HUES64 (cell line): ENCODE measurements at regions not wholly inside any gene's neighbourhood (a gene's known extent, or its start where the extent isn't known, plus 50 kb on each side); places are given as distances from the start of the nearest gene placed in this dataset.

Source experiments
- H3K27ac ChIP-seq: 2 replicates; pipeline ENCODE4 v1.7.0; 2013; ENCODE audit warnings: low read depth, low read length, inconsistent platforms
- H3K27me3 ChIP-seq: 2 replicates; pipeline ENCODE4 v1.6.1; 2013; ENCODE audit warnings: mild to moderate bottlenecking, low read length; ENCODE audit not compliant: insufficient read depth
- H3K36me3 ChIP-seq: 2 replicates; pipeline ENCODE4 v1.6.1; 2013; ENCODE audit warnings: mild to moderate bottlenecking, low read length; ENCODE audit not compliant: insufficient read depth
- H3K4me1 ChIP-seq: 2 replicates; pipeline ENCODE4 v1.6.1; 2013; ENCODE audit warnings: mild to moderate bottlenecking, low read length, moderate library complexity; ENCODE audit not compliant: insufficient read depth
- H3K4me3 ChIP-seq: 2 replicates; pipeline ENCODE4 v1.5.1; 2013; ENCODE audit warnings: mild to moderate bottlenecking, low read length, moderate library complexity
- H3K9ac ChIP-seq: 2 replicates; pipeline ENCODE4 v1.6.1; 2013; ENCODE audit warnings: mild to moderate bottlenecking, low read depth, low read length
- H3K9me3 ChIP-seq: 2 replicates; pipeline ENCODE4 v1.6.1; 2013; ENCODE audit warnings: low read depth, low read length; ENCODE audit not compliant: insufficient read depth
- WGBS: fragments of 150-250, 120-280 bp; methylation state at CpG from one replicate; pipeline ENCODE4 v1.1.7; 2013; ENCODE audit warnings: missing lambda C conversion rate; 5-methylcytosine and 5-hydroxymethylcytosine counted together

DNA sequence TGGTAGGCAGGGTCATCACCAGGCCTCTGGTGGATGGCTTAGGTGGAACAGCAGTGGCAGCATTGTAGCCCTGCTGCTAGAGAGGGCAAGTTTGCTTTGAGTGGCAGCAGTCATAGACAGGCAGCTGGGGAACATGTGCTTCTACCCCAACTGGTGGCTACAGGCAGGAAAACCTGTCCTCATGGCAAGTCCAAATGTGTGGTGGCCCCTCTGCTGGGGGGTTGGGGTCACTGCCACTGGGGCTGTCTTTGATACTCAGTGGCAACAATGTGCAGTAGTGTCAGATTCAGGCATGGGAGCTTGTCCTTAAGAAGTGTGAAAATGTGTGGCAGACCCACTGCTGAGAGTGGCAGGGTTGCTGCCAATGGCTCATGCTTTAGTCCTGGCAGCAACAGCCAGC lies 186.2 kb upstream of the NPSR1 start:
- Histone ChIP-seq H3K9me3 (0 out of 2 replicates have a peak, but pooled peaks cover 6% of the 10 kb centered on the region), H3K27ac (no peak overlapping the region), H3K4me3 (no peak overlapping the region), H3K36me3 (no peaks in the 10 kb centered on the region), H3K9ac (no peak overlapping the region), H3K4me1 (no peaks in the 10 kb centered on the region), H3K27me3 (no peaks in the 10 kb centered on the region)

- Histone ChIP-seq H3K27me3 (no peaks in the 10 kb centered on the region), H3K9ac (no peak overlapping the region), H3K4me1 (peaks cover 23% of the 10 kb centered on the region), H3K36me3 (no peaks in the 10 kb centered on the region), H3K4me3 (no peak overlapping the region), H3K27ac (no peak overlapping the region), H3K9me3 (no peaks in the 10 kb centered on the region)
- 90% methylated on average over 4 of the region's 4 CpGs for WGBS
Measured at GRCh38 chr7:34486371-34486770, 171.6 kb upstream of the NPSR1 start.

- Histone ChIP-seq H3K9me3 (no peaks in the 10 kb centered on the region), H3K9ac (no peak overlapping the region), H3K36me3 (no peaks in the 10 kb centered on the region), H3K4me1 (peaks cover 20% of the 10 kb centered on the region), H3K27me3 (no peaks in the 10 kb centered on the region), H3K27ac (no peak overlapping the region), H3K4me3 (no peak overlapping the region)
- WGBS = 97% methylated on average over 3 of the region's 3 CpGs
Measured at GRCh38 chr7:34487391-34488115, 170.5 kb upstream of the NPSR1 start.

GRCh38 chr7:34488766-34489165 lies 169.3 kb upstream of the NPSR1 start:
- Histone ChIP-seq H3K27me3 (no peaks in the 10 kb centered on the region), H3K4me3 (no peak overlapping the region), H3K4me1 (peaks cover 16% of the 10 kb centered on the region), H3K9me3 (no peaks in the 10 kb centered on the region), H3K27ac (no peak overlapping the region), H3K36me3 (no peaks in the 10 kb centered on the region), H3K9ac (no peak overlapping the region)
- 70% methylated on average over 4 of the region's 4 CpGs for whole genome bisulfite sequencing

GRCh38 chr7:34491899-34492298 lies 166.1 kb upstream of the NPSR1 start:
- 95% methylated on average over 3 of the region's 3 CpGs for WGBS
- no peak overlapping the region for H3K4me3 ChIP-seq
- no peak overlapping the region for H3K9ac ChIP-seq
- H3K9me3 ChIP-seq = no peaks in the 10 kb centered on the region
- no peaks in the 10 kb centered on the region for H3K27me3 ChIP-seq
- no peak overlapping the region for H3K27ac ChIP-seq
- H3K36me3 ChIP-seq = no peaks in the 10 kb centered on the region
- peaks cover 16% of the 10 kb centered on the region for H3K4me1 ChIP-seq

DNA sequence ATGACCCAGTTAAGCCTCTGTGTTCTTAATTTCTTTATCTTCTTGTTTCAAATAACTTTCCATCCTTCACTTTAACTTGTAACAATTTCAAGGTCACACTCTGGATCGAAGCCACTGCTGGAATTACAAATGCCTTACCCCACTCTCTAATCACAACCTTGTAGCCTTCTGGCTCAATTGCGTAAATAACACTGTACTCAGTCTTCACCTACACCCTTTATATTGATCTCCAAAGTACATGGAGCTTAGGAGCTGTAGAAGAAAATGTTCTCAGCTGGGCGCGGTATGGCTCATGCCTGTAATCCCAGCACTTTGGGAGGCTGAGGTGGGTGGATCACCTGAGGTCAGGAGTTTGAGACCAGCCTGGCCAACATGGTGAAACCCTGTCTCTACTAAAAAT lies 164.3 kb upstream of the NPSR1 start:
- Histone ChIP-seq H3K4me3 (no peak overlapping the region), H3K27ac (no peak overlapping the region), H3K9me3 (no peaks in the 10 kb centered on the region), H3K27me3 (no peaks in the 10 kb centered on the region), H3K4me1 (peaks cover 13% of the 10 kb centered on the region), H3K9ac (no peak overlapping the region), H3K36me3 (no peaks in the 10 kb centered on the region)
- WGBS = 98% methylated on average over 4 of the region's 4 CpGs

DNA sequence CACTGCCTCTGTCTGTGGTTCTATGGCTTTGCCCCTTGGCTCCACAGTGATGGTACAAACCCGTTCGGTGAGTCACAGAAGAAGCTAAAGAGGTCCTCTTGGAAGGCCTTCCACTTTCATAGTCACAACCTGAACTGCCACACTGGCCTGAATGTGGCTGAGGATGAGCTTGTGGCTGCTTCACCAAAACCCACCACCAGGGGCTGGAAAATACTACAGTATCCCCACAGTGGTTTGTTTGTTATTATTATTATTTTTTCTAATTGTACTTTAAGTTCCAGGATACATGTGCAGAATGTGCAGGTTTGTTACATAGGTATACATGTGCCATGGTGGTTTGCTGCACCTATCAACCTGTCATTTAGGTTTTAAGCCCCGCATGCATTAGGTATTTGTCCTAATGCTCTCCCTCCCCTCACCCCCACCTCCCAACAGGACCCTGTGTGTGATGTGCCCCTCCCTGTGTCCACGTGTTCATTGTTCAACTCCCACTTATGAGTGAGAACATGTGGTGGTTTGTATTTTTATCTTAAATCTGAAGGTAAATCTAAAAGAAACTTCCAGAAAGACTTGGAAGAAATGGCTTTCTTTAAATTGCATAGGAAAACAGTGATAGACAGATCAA lies 160.8 kb upstream of the NPSR1 start:
- WGBS = 93% methylated on average over 3 of the region's 4 CpGs
- Histone ChIP-seq H3K27ac (no peak overlapping the region), H3K9me3 (no peaks in the 10 kb centered on the region), H3K4me1 (peaks cover 8% of the 10 kb centered on the region), H3K9ac (no peak overlapping the region), H3K36me3 (no peaks in the 10 kb centered on the region), H3K4me3 (no peak overlapping the region), H3K27me3 (no peaks in the 10 kb centered on the region)

- H3K4me1 ChIP-seq = peaks cover 14% of the 10 kb centered on the region
- WGBS = 100% methylated on average over 1 of the region's 1 CpG
- H3K36me3 ChIP-seq = no peaks in the 10 kb centered on the region
- H3K4me3 ChIP-seq = no peak overlapping the region
- no peak overlapping the region for H3K9ac ChIP-seq
- H3K9me3 ChIP-seq = no peaks in the 10 kb centered on the region
- H3K27ac ChIP-seq = no peak overlapping the region
- H3K27me3 ChIP-seq = no peaks in the 10 kb centered on the region
Measured at GRCh38 chr7:34501156-34501555, 156.9 kb upstream of the NPSR1 start.

- H3K9me3 ChIP-seq = peaks cover 8% of the 10 kb centered on the region; the same call in 1 of the 2 replicates
- no peak overlapping the region for H3K4me3 ChIP-seq
- WGBS = 95% methylated on average over 4 of the region's 4 CpGs
- H3K9ac ChIP-seq = no peak overlapping the region
- 0 out of 2 replicates have a peak, but pooled peaks cover 6% of the 10 kb centered on the region for H3K4me1 ChIP-seq
- no peaks in the 10 kb centered on the region for H3K27me3 ChIP-seq
- no peaks in the 10 kb centered on the region for H3K36me3 ChIP-seq
- no peak overlapping the region for H3K27ac ChIP-seq
Measured at GRCh38 chr7:34507191-34507590, 150.8 kb upstream of the NPSR1 start.

DNA sequence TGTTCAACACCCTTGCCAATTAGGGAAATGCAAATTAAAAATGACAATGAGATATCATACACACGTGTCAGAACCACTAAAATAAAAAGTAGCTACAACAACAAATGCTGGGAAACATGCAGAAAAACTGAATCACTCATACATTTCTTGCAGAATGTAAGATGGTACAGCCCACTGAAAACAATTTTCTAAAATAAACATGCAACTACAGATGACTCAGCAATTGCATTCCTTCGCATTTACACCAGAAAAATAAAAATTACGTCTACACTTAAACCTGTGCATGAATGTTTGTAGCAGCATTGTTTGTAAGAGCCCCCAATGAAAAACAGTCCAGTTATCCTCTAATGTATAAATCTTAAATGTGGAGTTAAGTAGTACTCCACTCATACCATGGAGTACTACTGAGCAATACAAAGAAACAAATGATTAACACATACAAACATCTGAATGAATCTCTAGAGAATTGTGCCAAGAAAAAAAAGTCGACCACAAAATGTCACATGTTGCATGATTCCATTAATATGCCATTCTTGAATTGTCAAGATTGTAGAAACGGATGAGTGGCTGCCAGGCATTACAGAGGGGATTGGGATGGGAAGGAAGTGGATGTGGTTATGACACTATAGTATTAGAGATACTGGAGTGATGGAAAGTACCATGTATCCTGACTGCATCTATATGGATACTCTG lies 134.6 kb upstream of the NPSR1 start:
- H3K27ac ChIP-seq = no peak overlapping the region
- H3K4me1 ChIP-seq = no peaks in the 10 kb centered on the region
- no peak overlapping the region for H3K4me3 ChIP-seq
- H3K27me3 ChIP-seq = no peaks in the 10 kb centered on the region
- H3K36me3 ChIP-seq = no peaks in the 10 kb centered on the region
- no peak overlapping the region for H3K9ac ChIP-seq
- 96% methylated on average over 5 of the region's 5 CpGs for WGBS
- H3K9me3 ChIP-seq = no peaks in the 10 kb centered on the region; the same call in 1 of the 2 replicates

GRCh38 chr7:34530259-34530658 lies 127.8 kb upstream of the NPSR1 start:
- no peak overlapping the region for H3K9ac ChIP-seq
- no peak overlapping the region for H3K4me3 ChIP-seq
- H3K9me3 ChIP-seq = no peaks in the 10 kb centered on the region
- no peaks in the 10 kb centered on the region for H3K27me3 ChIP-seq
- H3K36me3 ChIP-seq = no peaks in the 10 kb centered on the region
- H3K4me1 ChIP-seq = no peaks in the 10 kb centered on the region
- WGBS = no CpG with 5 or more reads among the region's 1 CpG
- no peak overlapping the region for H3K27ac ChIP-seq
